MCF 10A (cell line): ENCODE measurements at regions not wholly inside any gene's neighbourhood (a gene's known extent, or its start where the extent isn't known, plus 50 kb on each side); places are given as distances from the start of the nearest gene placed in this dataset.

Source experiments
- BruUV-seq: library from RNA; stranded (reverse); fragments of 400-500 nt; replicated peaks from 2 replicates; lab custom pipeline; 2021; lab: Mats Ljungman, UMichigan
- CTCF ChIA-PET: fragments of 300-600 bp; sonication (Branson Sonifier 250); formaldehyde crosslinking; extraction: SDS; loops from one replicate; lab custom pipeline; 2021; ENCODE audit warnings: antibody characterized with exemption, inconsistent platforms; lab: Yijun Ruan, JAX
- POLR2A ChIA-PET: fragments of 300-600, 350-650 bp; sonication (Branson Sonifier 250); formaldehyde crosslinking; extraction: SDS; loops from one replicate; lab custom pipeline; 2020; ENCODE audit warnings: antibody characterized with exemption, inconsistent platforms; lab: Yijun Ruan, JAX
- DNase-seq: peaks from one replicate; pipeline ENCODE4 v3.0.0-alpha.2; 2018; ENCODE audit not compliant: unreplicated experiment
- H3K27ac Mint-ChIP-seq: one replicate; pipeline ENCODE4 v1.8.0; 2022; ENCODE audit warnings: mild to moderate bottlenecking, low read depth, mixed read lengths; ENCODE audit not compliant: unreplicated experiment
- H3K27me3 Mint-ChIP-seq: one replicate; pipeline ENCODE4 v1.8.0; 2022; ENCODE audit warnings: mixed read lengths; ENCODE audit not compliant: insufficient read depth, unreplicated experiment
- H3K36me3 Mint-ChIP-seq: one replicate; pipeline ENCODE4 v1.8.0; 2022; ENCODE audit warnings: mild to moderate bottlenecking, moderate library complexity, mixed read lengths; ENCODE audit not compliant: insufficient read depth, unreplicated experiment
- H3K4me1 Mint-ChIP-seq: one replicate; pipeline ENCODE4 v1.8.0; 2022; ENCODE audit warnings: mixed read lengths; ENCODE audit not compliant: insufficient read depth, unreplicated experiment
- H3K4me3 Mint-ChIP-seq: one replicate; pipeline ENCODE4 v1.8.0; 2022; ENCODE audit warnings: mild to moderate bottlenecking, moderate library complexity, mixed read lengths; ENCODE audit not compliant: unreplicated experiment
- H3K9me3 Mint-ChIP-seq: one replicate; pipeline ENCODE4 v1.8.0; 2022; ENCODE audit warnings: mixed read lengths; ENCODE audit not compliant: unreplicated experiment
- CTCF ChIP-seq: fragments of 200-600 bp; IDR thresholded peaks from one replicate; pipeline ENCODE4 v1.8.0; 2022; ENCODE audit warnings: antibody characterized with exemption, mild to moderate bottlenecking; ENCODE audit not compliant: unreplicated experiment
- intact Hi-C: fragments of 100-400 bp; cut with micrococcal nuclease; formaldehyde crosslinking; loops from 2 replicates; pipeline ENCODE4 v1.14.1; 2022

DNA sequence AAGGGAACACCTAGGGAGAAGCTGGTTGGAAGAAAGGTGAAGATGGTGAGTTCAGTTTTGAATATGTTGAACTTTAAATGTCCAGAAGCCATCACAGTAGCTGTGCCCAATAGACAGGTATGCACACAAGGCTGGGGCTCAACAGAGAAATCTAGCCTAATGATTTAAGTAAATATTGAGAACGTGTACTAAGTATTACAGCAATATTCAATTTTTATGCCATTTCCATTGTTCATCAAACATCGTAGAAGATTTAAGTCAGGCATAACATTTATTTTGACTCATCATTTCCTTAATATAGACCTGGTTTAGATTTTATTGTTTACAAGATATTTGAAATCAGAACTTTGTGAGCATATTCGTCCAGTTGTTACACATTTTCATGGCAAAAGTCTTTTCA, 116.4 kb downstream of the HPGD start:
- no peaks in the 10 kb centered on the region for H3K27me3 Mint-ChIP-seq
- BruUV-seq, result no TSS peak
- no peak for DNase-seq
- ChIA-PET POLR2A (no interaction called here), CTCF (interaction anchor here (0.6 kb wide), 1 partner anchor 26 kb away, joined by 3 read pairs; no protein-coding TSS in a partner anchor)
- peaks cover 25% of the 10 kb centered on the region for H3K4me1 Mint-ChIP-seq
- intact Hi-C loops, result no loop called here
- TF ChIP-seq CTCF, result no peak
- no peak overlapping the region for H3K4me3 Mint-ChIP-seq
- no peaks in the 10 kb centered on the region for H3K36me3 Mint-ChIP-seq
- H3K9me3 Mint-ChIP-seq, result no peaks in the 10 kb centered on the region
- no peak overlapping the region for H3K27ac Mint-ChIP-seq

GRCh38 chr4:174404677-174405076, 117.6 kb downstream of the HPGD start:
- POLR2A ChIA-PET, result interaction anchor here (1.4 kb wide), 1 partner anchor 19 kb away, joined by 4 read pairs; no protein-coding TSS in a partner anchor
- no peak for DNase-seq
- CTCF ChIA-PET, result interaction anchor here (0.9 to 1.3 kb wide), 2 partner anchors 9 to 11 kb away, joined by 3 read pairs; no protein-coding TSS in a partner anchor
- H3K4me1 Mint-ChIP-seq, result peaks cover 27% of the 10 kb centered on the region
- no peaks in the 10 kb centered on the region for H3K9me3 Mint-ChIP-seq
- H3K4me3 Mint-ChIP-seq, result no peak overlapping the region
- no peaks in the 10 kb centered on the region for H3K27me3 Mint-ChIP-seq
- TF ChIP-seq CTCF, result no peak
- no peak overlapping the region for H3K27ac Mint-ChIP-seq
- no TSS peak for BruUV-seq
- no peaks in the 10 kb centered on the region for H3K36me3 Mint-ChIP-seq
- intact Hi-C loops, result no loop called here

- CTCF ChIA-PET, result no interaction called here
- intact Hi-C loops, result no loop called here
- Mint-ChIP-seq H3K4me1 (peaks cover 39% of the 10 kb centered on the region), H3K4me3 (no peak overlapping the region), H3K27ac (no peak overlapping the region), H3K9me3 (no peaks in the 10 kb centered on the region), H3K36me3 (no peaks in the 10 kb centered on the region), H3K27me3 (no peaks in the 10 kb centered on the region)
- no peak for DNase-seq
- POLR2A ChIA-PET, result interaction anchor here (1.0 to 1.4 kb wide), 2 partner anchors 20 to 21 kb away, joined by 3 to 4 read pairs; no protein-coding TSS in a partner anchor
- no TSS peak for BruUV-seq
- TF ChIP-seq CTCF, result no peak
Observed at GRCh38 chr4:174403177-174403543, 119.1 kb downstream of the HPGD start.

DNA sequence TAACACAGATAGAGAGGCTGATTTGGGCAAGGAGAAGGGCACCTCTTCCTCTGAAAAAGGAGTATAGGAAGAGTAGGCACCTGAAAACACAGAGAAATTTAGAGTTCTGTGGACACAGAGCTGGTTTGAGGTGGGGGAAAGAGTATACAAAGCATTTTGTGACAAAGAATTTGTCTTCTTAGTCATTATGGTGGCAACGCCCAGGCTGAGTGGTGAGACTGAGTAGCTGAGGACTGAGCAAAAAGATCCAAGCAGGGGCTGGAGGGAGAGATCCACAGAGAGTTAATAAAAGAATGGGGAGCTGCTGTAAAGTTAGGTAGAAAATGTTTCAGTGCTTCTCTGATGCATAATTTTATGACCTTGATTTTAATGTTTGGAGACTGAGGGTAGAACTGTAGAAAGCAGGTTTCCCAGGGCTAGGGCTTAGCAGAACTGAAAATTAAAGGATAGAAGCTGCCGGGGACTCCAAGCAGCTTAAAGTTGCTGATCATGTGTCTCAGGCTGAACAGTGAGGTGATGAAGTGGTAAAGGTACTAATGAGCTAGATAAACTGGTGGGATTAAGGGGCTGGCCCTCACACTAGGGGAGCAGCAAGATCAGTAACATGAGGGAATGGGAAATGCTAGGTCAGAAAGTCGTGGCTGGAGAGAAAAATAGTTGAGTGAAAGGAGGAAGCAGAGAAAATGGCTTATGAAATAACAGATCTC, 118.9 kb downstream of the CEP44 start:
- intact Hi-C loops, result no loop called here
- TF ChIP-seq CTCF, result no peak
- Mint-ChIP-seq H3K27ac (no peak overlapping the region), H3K9me3 (no peaks in the 10 kb centered on the region), H3K4me1 (peaks cover 42% of the 10 kb centered on the region), H3K4me3 (no peak overlapping the region), H3K36me3 (no peaks in the 10 kb centered on the region), H3K27me3 (no peaks in the 10 kb centered on the region)
- ChIA-PET POLR2A (interaction anchor here (0.6 to 1.0 kb wide), 2 partner anchors 22 to 104 kb away, joined by 3 read pairs; no protein-coding TSS in a partner anchor), CTCF (no interaction called here)
- no peak for DNase-seq
- no TSS peak for BruUV-seq
